ENCODE measurements at regions not wholly inside any gene's neighbourhood (a gene's known extent, or its start where the extent isn't known, plus 50 kb on each side); places are given as distances from the start of the nearest gene placed in this dataset.
"Not testable (repeated sequence)": the region's sequence is repeated elsewhere in the genome, so short reads cannot be mapped to it uniquely, and the experiment has no call there.

GRCh38 chr6:119677384-119677783, 327.8 kb upstream of the MAN1A1 start:
- Mint-ChIP-seq H3K36me3 (no peaks in the 10 kb centered on the region), H3K9me3 (ENCODE audit: low read depth) (no peaks in the 10 kb centered on the region), H3K27ac (no peak overlapping the region)

GRCh38 chr6:119676961-119677360, 327.4 kb upstream of the MAN1A1 start:
- H3K27me3 Mint-ChIP-seq, result no peaks in the 10 kb centered on the region
- H3K4me3 Mint-ChIP-seq, result no peak overlapping the region
- no peaks in the 10 kb centered on the region for H3K36me3 Mint-ChIP-seq
- no peaks in the 10 kb centered on the region for H3K9me3 Mint-ChIP-seq (ENCODE audit: low read depth)
- no peak overlapping the region for H3K27ac Mint-ChIP-seq
- H3K4me1 Mint-ChIP-seq (ENCODE audit: low read depth), result no peaks in the 10 kb centered on the region

More at GRCh38 chr6:119677384-119677783, 327.8 kb upstream of the MAN1A1 start:
- H3K27me3 Mint-ChIP-seq, result no peaks in the 10 kb centered on the region
- H3K4me3 Mint-ChIP-seq, result no peak overlapping the region
- H3K4me1 Mint-ChIP-seq (ENCODE audit: low read depth), result no peaks in the 10 kb centered on the region

GRCh38 chr6:119676230-119676629, 326.7 kb upstream of the MAN1A1 start:
- H3K36me3 Mint-ChIP-seq, result no peaks in the 10 kb centered on the region
- H3K27me3 Mint-ChIP-seq, result no peaks in the 10 kb centered on the region
- H3K27ac Mint-ChIP-seq, result no peak overlapping the region
- no peaks in the 10 kb centered on the region for H3K9me3 Mint-ChIP-seq (ENCODE audit: low read depth)
- no peaks in the 10 kb centered on the region for H3K4me1 Mint-ChIP-seq (ENCODE audit: low read depth)
- H3K4me3 Mint-ChIP-seq, result no peak overlapping the region

GRCh38 chr6:119673741-119674140, 324.2 kb upstream of the MAN1A1 start:
- no peak overlapping the region for H3K27ac Mint-ChIP-seq
- no peaks in the 10 kb centered on the region for H3K27me3 Mint-ChIP-seq
- H3K4me1 Mint-ChIP-seq (ENCODE audit: low read depth), result no peaks in the 10 kb centered on the region
- no peak overlapping the region for H3K4me3 Mint-ChIP-seq
- no peaks in the 10 kb centered on the region for H3K36me3 Mint-ChIP-seq
- no peaks in the 10 kb centered on the region for H3K9me3 Mint-ChIP-seq (ENCODE audit: low read depth)

GRCh38 chr6:119672725-119673124, 323.2 kb upstream of the MAN1A1 start:
- Mint-ChIP-seq H3K4me3 (no peak overlapping the region), H3K27ac (no peak overlapping the region), H3K27me3 (no peaks in the 10 kb centered on the region), H3K36me3 (no peaks in the 10 kb centered on the region), H3K4me1 (ENCODE audit: low read depth) (no peaks in the 10 kb centered on the region), H3K9me3 (ENCODE audit: low read depth) (no peaks in the 10 kb centered on the region)

GRCh38 chr6:119671105-119671504, 321.5 kb upstream of the MAN1A1 start:
- H3K4me3 Mint-ChIP-seq, result no peak overlapping the region
- no peaks in the 10 kb centered on the region for H3K9me3 Mint-ChIP-seq (ENCODE audit: low read depth)

GRCh38 chr6:119669221-119669620, 319.7 kb upstream of the MAN1A1 start:
- no peaks in the 10 kb centered on the region for H3K36me3 Mint-ChIP-seq
- no peak overlapping the region for H3K4me3 Mint-ChIP-seq
- no peaks in the 10 kb centered on the region for H3K9me3 Mint-ChIP-seq (ENCODE audit: low read depth)
- H3K27me3 Mint-ChIP-seq, result no peaks in the 10 kb centered on the region
- no peaks in the 10 kb centered on the region for H3K4me1 Mint-ChIP-seq (ENCODE audit: low read depth)
- H3K27ac Mint-ChIP-seq, result no peak overlapping the region

More at GRCh38 chr6:119671105-119671504, 321.5 kb upstream of the MAN1A1 start:
- H3K27me3 Mint-ChIP-seq, result no peaks in the 10 kb centered on the region
- no peaks in the 10 kb centered on the region for H3K36me3 Mint-ChIP-seq
- no peaks in the 10 kb centered on the region for H3K4me1 Mint-ChIP-seq (ENCODE audit: low read depth)
- H3K27ac Mint-ChIP-seq, result no peak overlapping the region

- H3K36me3 Mint-ChIP-seq; H3K4me1 Mint-ChIP-seq (ENCODE audit: low read depth); H3K9me3 Mint-ChIP-seq (ENCODE audit: low read depth); H3K27me3 Mint-ChIP-seq; H3K27ac Mint-ChIP-seq; H3K4me3 Mint-ChIP-seq: not testable (repeated sequence)
Observed at GRCh38 chr6:119665432-119665831, 315.9 kb upstream of the MAN1A1 start.

- Mint-ChIP-seq H3K4me1 (ENCODE audit: low read depth) (no peaks in the 10 kb centered on the region), H3K27me3 (no peaks in the 10 kb centered on the region), H3K36me3 (no peaks in the 10 kb centered on the region), H3K27ac (no peak overlapping the region), H3K9me3 (ENCODE audit: low read depth) (no peaks in the 10 kb centered on the region), H3K4me3 (no peak overlapping the region)
Observed at GRCh38 chr6:119661628-119662027, 312.1 kb upstream of the MAN1A1 start.

GRCh38 chr6:119661078-119661477, 311.5 kb upstream of the MAN1A1 start:
- Mint-ChIP-seq H3K27me3 (no peaks in the 10 kb centered on the region), H3K9me3 (ENCODE audit: low read depth) (no peaks in the 10 kb centered on the region), H3K4me3 (no peak overlapping the region), H3K27ac (no peak overlapping the region), H3K36me3 (no peaks in the 10 kb centered on the region), H3K4me1 (ENCODE audit: low read depth) (no peaks in the 10 kb centered on the region)

GRCh38 chr6:119658917-119659316, 309.4 kb upstream of the MAN1A1 start:
- no peaks in the 10 kb centered on the region for H3K36me3 Mint-ChIP-seq
- no peaks in the 10 kb centered on the region for H3K9me3 Mint-ChIP-seq (ENCODE audit: low read depth)

GRCh38 chr6:119655124-119655523, 305.6 kb upstream of the MAN1A1 start:
- Mint-ChIP-seq H3K36me3 (no peaks in the 10 kb centered on the region), H3K27me3 (no peaks in the 10 kb centered on the region), H3K4me3 (no peak overlapping the region), H3K4me1 (ENCODE audit: low read depth) (no peaks in the 10 kb centered on the region), H3K27ac (no peak overlapping the region), H3K9me3 (ENCODE audit: low read depth) (no peaks in the 10 kb centered on the region)

More at GRCh38 chr6:119658917-119659316, 309.4 kb upstream of the MAN1A1 start:
- Mint-ChIP-seq H3K27me3 (no peaks in the 10 kb centered on the region), H3K4me1 (ENCODE audit: low read depth) (no peaks in the 10 kb centered on the region), H3K27ac (no peak overlapping the region), H3K4me3 (no peak overlapping the region)

GRCh38 chr6:119653329-119653728, 303.8 kb upstream of the MAN1A1 start:
- H3K27ac Mint-ChIP-seq, result no peak overlapping the region

GRCh38 chr6:119649531-119649930, 300.0 kb upstream of the MAN1A1 start:
- no peak overlapping the region for H3K4me3 Mint-ChIP-seq
- H3K27me3 Mint-ChIP-seq, result no peaks in the 10 kb centered on the region
- no peaks in the 10 kb centered on the region for H3K36me3 Mint-ChIP-seq

More at GRCh38 chr6:119653329-119653728, 303.8 kb upstream of the MAN1A1 start:
- no peak overlapping the region for H3K4me3 Mint-ChIP-seq
- no peaks in the 10 kb centered on the region for H3K9me3 Mint-ChIP-seq (ENCODE audit: low read depth)
- no peaks in the 10 kb centered on the region for H3K36me3 Mint-ChIP-seq
- no peaks in the 10 kb centered on the region for H3K4me1 Mint-ChIP-seq (ENCODE audit: low read depth)
- H3K27me3 Mint-ChIP-seq, result no peaks in the 10 kb centered on the region

GRCh38 chr6:119647309-119647708, 297.7 kb upstream of the MAN1A1 start:
- Mint-ChIP-seq H3K4me1 (ENCODE audit: low read depth) (no peaks in the 10 kb centered on the region), H3K36me3 (no peaks in the 10 kb centered on the region), H3K27me3 (no peaks in the 10 kb centered on the region), H3K9me3 (ENCODE audit: low read depth) (no peaks in the 10 kb centered on the region), H3K27ac (no peak overlapping the region), H3K4me3 (no peak overlapping the region)

More at GRCh38 chr6:119649531-119649930, 300.0 kb upstream of the MAN1A1 start:
- Mint-ChIP-seq H3K9me3 (ENCODE audit: low read depth) (no peaks in the 10 kb centered on the region), H3K27ac (no peak overlapping the region), H3K4me1 (ENCODE audit: low read depth) (no peaks in the 10 kb centered on the region)

- H3K9me3 Mint-ChIP-seq (ENCODE audit: low read depth), result no peaks in the 10 kb centered on the region
- no peaks in the 10 kb centered on the region for H3K4me1 Mint-ChIP-seq (ENCODE audit: low read depth)
- H3K36me3 Mint-ChIP-seq, result no peaks in the 10 kb centered on the region
- no peaks in the 10 kb centered on the region for H3K27me3 Mint-ChIP-seq
- H3K4me3 Mint-ChIP-seq, result no peak overlapping the region
- no peak overlapping the region for H3K27ac Mint-ChIP-seq
Observed at GRCh38 chr6:119643876-119644275, 294.3 kb upstream of the MAN1A1 start.
